ENCODE measurements at regions not wholly inside any gene's neighbourhood (a gene's known extent, or its start where the extent isn't known, plus 50 kb on each side); places are given as distances from the start of the nearest gene placed in this dataset.

DNA sequence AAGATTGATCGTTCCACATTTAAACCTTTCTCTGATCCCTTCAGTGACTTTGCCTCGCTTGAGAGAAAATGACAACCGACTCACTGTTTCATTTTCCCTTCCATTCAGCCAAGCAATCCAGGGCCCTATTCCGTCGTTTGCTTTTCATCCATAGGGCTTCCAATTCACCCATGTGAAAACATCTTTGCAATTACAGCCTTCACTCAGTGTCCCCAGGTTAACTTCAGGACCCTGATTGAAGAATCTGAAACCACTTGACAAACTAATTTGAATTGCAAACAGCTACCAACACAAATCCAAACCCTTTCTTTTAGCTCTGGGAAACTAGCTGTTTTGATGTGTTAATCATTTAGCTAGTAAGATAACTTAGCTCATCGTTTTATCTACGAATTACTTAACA, 120.2 kb upstream of the FAM9C start:
- TF ChIP-seq, protein P1, sequence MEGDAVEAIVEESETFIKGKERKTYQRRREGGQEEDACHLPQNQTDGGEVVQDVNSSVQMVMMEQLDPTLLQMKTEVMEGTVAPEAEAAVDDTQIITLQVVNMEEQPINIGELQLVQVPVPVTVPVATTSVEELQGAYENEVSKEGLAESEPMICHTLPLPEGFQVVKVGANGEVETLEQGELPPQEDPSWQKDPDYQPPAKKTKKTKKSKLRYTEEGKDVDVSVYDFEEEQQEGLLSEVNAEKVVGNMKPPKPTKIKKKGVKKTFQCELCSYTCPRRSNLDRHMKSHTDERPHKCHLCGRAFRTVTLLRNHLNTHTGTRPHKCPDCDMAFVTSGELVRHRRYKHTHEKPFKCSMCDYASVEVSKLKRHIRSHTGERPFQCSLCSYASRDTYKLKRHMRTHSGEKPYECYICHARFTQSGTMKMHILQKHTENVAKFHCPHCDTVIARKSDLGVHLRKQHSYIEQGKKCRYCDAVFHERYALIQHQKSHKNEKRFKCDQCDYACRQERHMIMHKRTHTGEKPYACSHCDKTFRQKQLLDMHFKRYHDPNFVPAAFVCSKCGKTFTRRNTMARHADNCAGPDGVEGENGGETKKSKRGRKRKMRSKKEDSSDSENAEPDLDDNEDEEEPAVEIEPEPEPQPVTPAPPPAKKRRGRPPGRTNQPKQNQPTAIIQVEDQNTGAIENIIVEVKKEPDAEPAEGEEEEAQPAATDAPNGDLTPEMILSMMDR (IDR thresholded peaks at IDR 0.05) = no peak
- TF ChIP-seq POLR2A (IDR thresholded peaks at IDR 0.05) = no peak

Data from transverse colon (tissue), 3 donors.